ENCODE measurements at regions not wholly inside any gene's neighbourhood (a gene's known extent, or its start where the extent isn't known, plus 50 kb on each side); places are given as distances from the start of the nearest gene placed in this dataset.
"Not testable (repeated sequence)": the region's sequence is repeated elsewhere in the genome, so short reads cannot be mapped to it uniquely, and the experiment has no call there.

DNA sequence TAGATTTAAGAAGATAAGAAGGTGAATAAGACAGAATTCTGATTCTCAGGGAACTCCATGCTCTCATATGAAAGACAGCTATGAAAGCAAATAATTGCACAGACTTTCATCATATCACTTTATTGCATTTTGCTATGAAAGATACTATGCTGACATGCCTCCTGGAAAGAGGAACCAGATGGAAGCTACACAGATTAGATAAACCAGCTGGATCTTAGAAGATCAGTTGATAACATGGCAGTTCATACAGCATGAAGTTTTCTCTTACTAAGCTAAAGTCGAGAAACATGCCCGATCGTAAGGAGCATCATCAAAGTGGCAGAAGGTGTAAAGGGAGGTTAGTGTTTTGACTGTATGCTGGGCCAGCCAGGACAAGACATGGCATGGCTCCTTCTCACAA is 112.5 kb upstream of the DPP6 start:
- no peak for DNase-seq (ENCODE audit: low spot score)
- intact Hi-C loops (cut with DNase I): no loop called here

- intact Hi-C loops (cut with DNase I): no loop called here
- no peak for DNase-seq (ENCODE audit: low spot score)
Observed at GRCh38 chr7:153941061-153941460, 111.1 kb upstream of the DPP6 start.

GRCh38 chr7:153942036-153942435 is 110.2 kb upstream of the DPP6 start:
- DNase-seq (ENCODE audit: low spot score): no peak
- intact Hi-C loops (cut with DNase I): no loop called here

- intact Hi-C loops (cut with DNase I): no loop called here
- DNase-seq (ENCODE audit: low spot score): no peak
Observed at GRCh38 chr7:153943457-153943856, 108.7 kb upstream of the DPP6 start.

- intact Hi-C loops (cut with DNase I): no loop called here
- DNase-seq (ENCODE audit: low spot score): no peak
Observed at GRCh38 chr7:153943861-153944260, 108.3 kb upstream of the DPP6 start.

GRCh38 chr7:153948060-153948459 is 104.1 kb upstream of the DPP6 start:
- no peak for DNase-seq (ENCODE audit: low spot score)
- intact Hi-C loops (cut with DNase I): no loop called here

- no peak for DNase-seq (ENCODE audit: low spot score)
- intact Hi-C loops (cut with DNase I): no loop called here
Observed at GRCh38 chr7:153951316-153951715, 100.9 kb upstream of the DPP6 start.

- no peak for DNase-seq (ENCODE audit: low spot score)
- intact Hi-C loops (cut with DNase I): no loop called here
Observed at GRCh38 chr7:153954477-153954876, 97.7 kb upstream of the DPP6 start.

DNA sequence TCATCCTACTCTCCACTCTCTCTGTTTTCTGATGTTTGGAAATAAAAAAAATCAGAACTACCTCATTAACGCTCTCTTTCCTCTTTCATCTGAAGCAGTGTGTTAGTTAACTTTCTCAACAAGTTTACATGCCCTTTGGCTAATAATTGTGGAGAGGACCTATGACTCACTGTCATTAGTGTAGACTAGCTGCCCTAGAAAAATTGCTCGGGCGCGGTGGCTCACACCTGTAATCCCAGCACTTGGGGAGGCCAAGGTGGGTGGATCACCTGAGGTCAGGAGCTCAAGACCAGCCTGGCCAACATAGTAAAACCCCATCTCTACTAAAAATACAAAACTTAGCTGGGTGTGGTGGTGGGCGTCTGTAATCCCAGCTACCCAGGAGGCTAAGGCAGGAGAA is 94.5 kb upstream of the DPP6 start:
- intact Hi-C loops (cut with DNase I); DNase-seq (ENCODE audit: low spot score): not testable (repeated sequence)

- intact Hi-C loops (cut with DNase I); DNase-seq (ENCODE audit: low spot score): not testable (repeated sequence)
Observed at GRCh38 chr7:153958381-153958780, 93.8 kb upstream of the DPP6 start.

GRCh38 chr7:153958789-153959188 is 93.4 kb upstream of the DPP6 start:
- DNase-seq (ENCODE audit: low spot score); intact Hi-C loops (cut with DNase I): not testable (repeated sequence)

DNA sequence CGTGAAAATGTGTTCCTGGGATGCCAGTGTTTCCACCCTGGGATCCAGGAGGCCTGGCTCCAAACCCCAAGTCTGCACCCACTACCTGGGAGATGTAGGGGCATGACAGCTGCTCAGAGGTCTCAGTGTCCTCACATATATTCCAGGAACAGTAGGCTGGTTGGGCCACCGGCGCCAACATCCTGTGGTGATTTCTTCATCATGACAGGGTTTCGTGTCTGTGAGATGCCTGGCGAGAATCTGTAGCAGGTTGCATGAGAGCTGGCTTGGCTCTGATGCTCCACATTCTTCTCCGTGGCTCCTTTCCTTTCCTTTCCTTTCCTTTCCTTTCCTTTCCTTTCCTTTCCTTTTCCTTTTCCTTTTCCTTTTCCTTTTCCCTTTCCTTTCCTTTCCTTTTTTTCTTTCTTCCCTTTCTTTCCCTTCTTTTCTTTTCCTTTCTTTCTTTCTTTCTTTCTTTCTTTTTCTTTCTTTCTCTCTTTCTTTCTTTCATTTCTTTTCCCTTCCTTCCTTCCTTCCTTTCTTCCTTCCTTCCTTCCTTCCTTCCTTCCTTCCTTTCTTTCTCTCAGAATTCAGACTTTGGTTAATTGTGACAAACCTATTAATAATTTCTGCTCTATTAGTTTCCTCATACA is 87.6 kb upstream of the DPP6 start:
- not testable (repeated sequence) for DNase-seq (ENCODE audit: low spot score)

DNA sequence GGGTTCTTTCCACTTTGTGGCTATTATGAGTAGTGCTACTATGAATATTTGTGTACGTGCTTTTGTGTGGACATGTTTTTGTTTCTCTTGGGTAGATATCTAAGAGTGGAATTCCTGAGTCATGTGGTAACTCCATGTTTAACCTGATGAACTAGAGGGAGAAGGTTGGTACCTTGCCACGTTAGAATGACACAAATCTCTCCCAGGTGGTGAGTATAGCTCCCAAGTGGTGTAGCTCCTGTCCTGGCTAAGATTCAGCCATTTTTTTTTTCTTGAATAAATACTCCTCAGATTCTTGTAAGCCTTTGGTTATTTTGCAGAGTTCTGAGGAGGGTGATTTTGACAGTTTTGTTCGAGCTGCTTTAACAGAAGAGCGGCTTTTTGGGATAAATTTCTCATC is 83.2 kb upstream of the DPP6 start:
- intact Hi-C loops (cut with DNase I); DNase-seq (ENCODE audit: low spot score): not testable (repeated sequence)

More for the DNA sequence above, 87.6 kb upstream of the DPP6 start:
- intact Hi-C loops (cut with DNase I): not testable (repeated sequence)

- intact Hi-C loops (cut with DNase I): not testable (repeated sequence)
Observed at GRCh38 chr7:153974603-153975002, 77.6 kb upstream of the DPP6 start.

DNA sequence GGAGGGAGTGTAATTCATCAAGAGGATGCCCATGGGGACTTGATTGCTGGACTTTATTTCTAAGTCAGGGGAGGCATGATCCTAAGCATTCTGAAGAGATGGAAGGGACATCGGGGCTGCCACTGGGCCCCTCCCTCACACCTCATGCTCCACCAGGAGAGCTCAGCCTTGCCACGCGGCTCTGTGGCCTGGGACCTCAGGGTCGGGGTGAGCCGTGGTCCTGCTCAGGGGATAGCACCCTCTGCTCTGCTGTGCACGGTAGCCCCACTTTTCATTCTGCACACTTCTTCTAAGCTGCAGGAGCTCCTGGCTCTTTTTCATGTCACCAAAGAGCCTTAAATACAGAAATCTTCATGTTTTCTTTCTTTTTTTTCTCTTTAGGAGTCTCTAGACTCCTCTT is 75.5 kb upstream of the DPP6 start:
- DNase-seq (ENCODE audit: low spot score); intact Hi-C loops (cut with DNase I): not testable (repeated sequence)

More at GRCh38 chr7:153974603-153975002, 77.6 kb upstream of the DPP6 start:
- not testable (repeated sequence) for DNase-seq (ENCODE audit: low spot score)

DNA sequence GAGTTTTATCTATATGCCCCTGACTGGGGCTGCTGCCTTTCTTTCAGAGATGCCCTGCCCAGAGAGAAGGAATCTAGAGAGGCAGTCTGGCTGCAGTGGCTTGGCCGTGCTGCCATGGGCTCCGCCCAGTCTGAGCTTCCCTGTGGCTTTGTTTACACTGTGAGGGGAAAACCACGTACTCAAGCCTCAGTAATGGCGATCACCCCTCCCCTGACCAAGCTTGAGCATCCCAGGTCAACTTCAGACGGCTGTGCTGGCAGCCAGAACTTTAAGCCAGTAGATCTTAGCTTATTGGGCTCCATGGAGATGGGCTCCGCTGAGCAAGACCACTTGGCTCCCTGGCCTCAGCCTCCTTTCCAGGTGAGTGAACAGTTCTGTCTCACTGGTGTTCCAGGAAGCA is 69.0 kb upstream of the DPP6 start:
- DNase-seq (ENCODE audit: low spot score); intact Hi-C loops (cut with DNase I): not testable (repeated sequence)

DNA sequence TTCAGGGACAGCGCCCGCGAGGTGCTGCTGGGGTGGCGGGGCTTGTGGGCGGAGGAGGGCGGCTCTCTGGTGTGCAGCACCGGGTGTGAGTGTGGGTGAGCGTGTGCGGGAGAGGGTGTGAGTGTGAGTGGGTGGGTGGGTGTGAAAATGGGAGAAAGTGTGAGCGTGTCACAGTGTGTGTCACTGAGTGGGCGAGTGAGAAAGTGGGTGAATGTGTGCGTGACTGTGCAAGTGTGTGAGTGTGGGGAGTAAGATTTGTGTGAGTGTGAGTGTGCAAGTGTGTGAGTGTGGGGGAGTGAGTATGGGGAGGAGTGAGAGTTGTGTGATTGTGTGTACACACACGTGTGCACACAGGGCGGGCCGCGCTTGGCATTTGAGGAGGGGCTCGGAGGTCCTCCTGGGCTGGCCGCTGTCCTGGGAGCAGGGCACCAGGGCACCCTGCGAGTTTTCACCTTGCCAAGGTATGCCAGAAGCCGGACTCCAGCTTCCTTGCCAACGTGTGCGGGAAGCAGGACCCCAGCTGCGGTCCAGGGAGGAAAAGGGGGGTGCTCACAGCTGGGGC is 63.1 kb upstream of the DPP6 start:
- intact Hi-C loops (cut with DNase I); DNase-seq (ENCODE audit: low spot score): not testable (repeated sequence)

DNA sequence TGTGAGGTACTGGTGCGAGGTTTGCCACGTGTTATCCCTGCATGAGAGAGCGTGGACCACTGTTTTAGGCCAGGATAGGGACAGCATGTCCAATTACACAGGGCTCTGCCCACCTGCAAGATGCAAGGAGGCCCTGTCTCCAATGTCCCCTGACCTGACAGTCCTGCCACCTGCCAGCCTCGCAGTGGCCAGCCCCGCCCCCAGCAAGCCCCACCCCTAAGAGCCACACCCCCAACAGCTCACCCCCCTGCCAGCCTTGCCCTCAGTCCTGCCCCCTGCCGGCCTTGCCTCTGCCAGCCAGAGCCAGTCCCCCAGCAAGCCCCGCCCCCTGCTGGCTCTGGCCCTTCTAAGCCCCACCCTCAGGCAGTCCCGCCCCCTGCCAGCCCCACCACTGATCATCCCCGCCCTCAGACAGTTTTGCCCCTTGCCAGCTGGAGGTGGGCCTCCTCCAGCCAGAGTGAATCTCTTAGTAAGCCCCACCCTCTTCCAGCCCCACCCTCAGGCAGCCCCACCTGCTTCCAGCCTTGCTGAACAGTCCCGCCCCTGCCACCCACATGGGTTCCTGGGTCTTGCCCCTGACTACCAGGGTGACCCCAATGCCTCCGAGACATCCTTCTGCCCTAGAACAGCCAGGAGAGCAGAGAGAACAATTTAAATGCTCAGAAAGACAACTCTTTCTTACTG is 62.3 kb upstream of the DPP6 start:
- DNase-seq (ENCODE audit: low spot score); intact Hi-C loops (cut with DNase I): not testable (repeated sequence)

GRCh38 chr7:153991471-153991870 is 60.7 kb upstream of the DPP6 start:
- intact Hi-C loops (cut with DNase I); DNase-seq (ENCODE audit: low spot score): not testable (repeated sequence)

DNA sequence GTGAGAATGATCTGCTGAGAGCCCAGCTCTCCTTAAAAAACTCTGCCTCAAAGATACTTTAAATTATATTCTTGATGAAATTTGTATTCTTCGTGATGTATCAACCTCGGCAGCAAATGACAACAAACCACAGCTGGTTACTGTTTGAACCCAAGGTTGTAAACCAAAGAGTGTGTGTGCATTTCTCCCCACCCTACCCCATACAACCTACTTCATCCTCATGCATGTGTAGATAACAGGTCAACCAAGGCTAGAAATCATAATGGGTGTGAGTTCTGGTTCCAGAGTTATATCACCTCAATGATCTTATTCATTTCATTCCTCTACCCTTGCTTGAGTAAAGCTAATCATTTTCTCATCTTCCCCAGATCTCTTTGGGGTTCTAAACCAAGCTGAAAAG is 58.8 kb upstream of the DPP6 start:
- DNase-seq (ENCODE audit: low spot score); intact Hi-C loops (cut with DNase I): not testable (repeated sequence)

DNA sequence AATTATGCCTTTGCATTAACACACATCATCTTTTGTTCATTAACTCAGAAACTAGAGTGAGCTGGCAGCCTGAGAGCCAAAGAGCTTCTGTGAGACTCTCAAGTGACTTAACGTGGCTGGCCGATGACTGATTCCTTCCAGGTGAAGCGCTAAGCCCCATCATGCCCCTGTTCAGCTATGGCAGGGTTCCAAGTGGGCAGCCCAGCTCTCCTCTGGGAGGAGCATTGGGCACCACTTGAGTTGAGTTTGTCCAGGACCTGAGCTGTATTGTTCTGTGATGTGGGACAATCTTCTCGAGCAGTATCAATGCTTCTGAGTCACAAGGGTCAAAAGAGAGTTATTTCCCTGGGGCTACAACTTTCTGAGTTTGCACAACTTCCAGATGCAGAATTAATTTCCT is 53.3 kb upstream of the DPP6 start:
- DNase-seq (ENCODE audit: low spot score); intact Hi-C loops (cut with DNase I): not testable (repeated sequence)
